Osteoblast (primary cell): ENCODE measurements at regions not wholly inside any gene's neighbourhood (a gene's known extent, or its start where the extent isn't known, plus 50 kb on each side); places are given as distances from the start of the nearest gene placed in this dataset.

Experiments used
- DNase-seq: peaks from one replicate; pipeline ENCODE4 v3.0.0; 2011; ENCODE audit warnings: low spot score, mixed read lengths; ENCODE audit not compliant: insufficient read length; ENCODE audit errors: missing footprints
- H2AFZ ChIP-seq: 2 replicates; pipeline ENCODE4 v1.6.0; 2011; ENCODE audit warnings: mild to moderate bottlenecking, low read length
- H3K27ac ChIP-seq: 2 replicates; pipeline ENCODE4 v1.5.1; 2011; ENCODE audit warnings: mild to moderate bottlenecking, low read depth, low read length, moderate library complexity
- H3K27me3 ChIP-seq: 2 replicates; pipeline ENCODE4 v1.6.0; 2012; ENCODE audit warnings: mild to moderate bottlenecking, control low read depth, inconsistent platforms, low read length, moderate library complexity; ENCODE audit not compliant: insufficient read depth
- H3K36me3 ChIP-seq: 2 replicates; pipeline ENCODE4 v1.5.1; 2011; ENCODE audit warnings: mild to moderate bottlenecking, low read length, control low read depth, moderate library complexity; ENCODE audit not compliant: insufficient read depth
- H3K4me1 ChIP-seq: 2 replicates; pipeline ENCODE4 v1.5.1; 2011; ENCODE audit warnings: mild to moderate bottlenecking, low read length, control low read depth, moderate library complexity; ENCODE audit not compliant: insufficient read depth
- H3K4me2 ChIP-seq: 2 replicates; pipeline ENCODE4 v1.6.0; 2011; ENCODE audit warnings: mild to moderate bottlenecking, low read length; ENCODE audit not compliant: insufficient read depth
- H3K4me3 ChIP-seq: fragments of 200-600 bp; sonication (generic); 3 replicates; pipeline ENCODE4 v1.5.1; 2012; ENCODE audit warnings: mild to moderate bottlenecking, low read length, inconsistent platforms; ENCODE audit not compliant: insufficient read depth
- H3K79me2 ChIP-seq: 2 replicates; pipeline ENCODE4 v1.6.0; 2012; ENCODE audit warnings: mild to moderate bottlenecking, low read length, control low read depth, inconsistent platforms; ENCODE audit not compliant: insufficient read depth
- H3K9me3 ChIP-seq: 2 replicates; pipeline ENCODE4 v1.5.1; 2011; ENCODE audit warnings: low read depth, low read length, control low read depth
- H4K20me1 ChIP-seq: 2 replicates; pipeline ENCODE4 v1.6.0; 2012; ENCODE audit warnings: mild to moderate bottlenecking, low read length, control low read depth; ENCODE audit not compliant: insufficient read depth
- CTCF ChIP-seq: IDR thresholded peaks from 2 replicates; pipeline ENCODE4 v1.5.1; 2011; ENCODE audit warnings: mild to moderate bottlenecking, low read depth, low read length, moderate library complexity; ENCODE audit errors: extremely low read depth

DNA sequence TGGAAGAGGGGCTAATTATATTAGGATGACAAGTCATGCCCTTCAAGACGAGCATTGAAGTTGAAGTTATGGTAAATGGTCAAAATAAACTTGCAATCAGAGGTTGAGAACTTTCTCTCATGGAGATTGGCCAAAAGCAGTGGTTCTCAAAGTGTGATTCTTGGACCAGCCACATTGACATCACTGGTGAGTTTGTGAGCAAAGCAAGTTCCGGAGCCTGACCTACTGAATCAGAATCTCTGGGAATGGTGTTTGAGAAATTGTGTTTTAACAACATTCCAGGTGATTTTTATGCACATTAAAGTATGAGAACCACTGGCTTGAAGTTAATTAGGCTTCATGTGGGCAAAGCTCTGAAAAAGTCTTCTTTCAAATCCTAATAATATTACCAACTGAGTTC is 403.5 kb downstream of the ZSWIM6 start:
- H3K9me3 ChIP-seq: no peaks in the 10 kb centered on the region
- H3K79me2 ChIP-seq: no peaks in the 10 kb centered on the region
- TF ChIP-seq CTCF: no peak
- peak overlapping the region; percentile 37 for H2AFZ ChIP-seq
- H3K27ac ChIP-seq: no peak overlapping the region
- peaks cover 6% of the 10 kb centered on the region for H3K27me3 ChIP-seq
- H3K36me3 ChIP-seq: no peaks in the 10 kb centered on the region
- H3K4me3 ChIP-seq: no peak overlapping the region
- H4K20me1 ChIP-seq: no peaks in the 10 kb centered on the region
- no peak for DNase-seq
- no peak overlapping the region for H3K4me2 ChIP-seq
- H3K4me1 ChIP-seq: no peaks in the 10 kb centered on the region

GRCh38 chr5:61735995-61736394 is 403.9 kb downstream of the ZSWIM6 start:
- no peak overlapping the region for H3K27ac ChIP-seq
- H2AFZ ChIP-seq: no peak overlapping the region
- H3K36me3 ChIP-seq: no peaks in the 10 kb centered on the region
- no peaks in the 10 kb centered on the region for H3K4me1 ChIP-seq
- peaks cover 3% of the 10 kb centered on the region for H3K27me3 ChIP-seq
- DNase-seq: no peak
- no peaks in the 10 kb centered on the region for H4K20me1 ChIP-seq
- H3K4me3 ChIP-seq: no peak overlapping the region
- H3K79me2 ChIP-seq: no peaks in the 10 kb centered on the region
- H3K4me2 ChIP-seq: no peak overlapping the region
- no peak for TF ChIP-seq CTCF
- H3K9me3 ChIP-seq: no peaks in the 10 kb centered on the region

GRCh38 chr5:61737301-61737963 is 405.4 kb downstream of the ZSWIM6 start:
- no peak for TF ChIP-seq CTCF
- Histone ChIP-seq H2AFZ (no peak overlapping the region), H3K27me3 (no peaks in the 10 kb centered on the region), H3K27ac (no peak overlapping the region), H3K4me2 (no peak overlapping the region), H3K4me3 (no peak overlapping the region), H3K36me3 (no peaks in the 10 kb centered on the region), H3K4me1 (no peaks in the 10 kb centered on the region), H4K20me1 (no peaks in the 10 kb centered on the region), H3K79me2 (no peaks in the 10 kb centered on the region), H3K9me3 (no peaks in the 10 kb centered on the region)
- DNase-seq: no peak

DNA sequence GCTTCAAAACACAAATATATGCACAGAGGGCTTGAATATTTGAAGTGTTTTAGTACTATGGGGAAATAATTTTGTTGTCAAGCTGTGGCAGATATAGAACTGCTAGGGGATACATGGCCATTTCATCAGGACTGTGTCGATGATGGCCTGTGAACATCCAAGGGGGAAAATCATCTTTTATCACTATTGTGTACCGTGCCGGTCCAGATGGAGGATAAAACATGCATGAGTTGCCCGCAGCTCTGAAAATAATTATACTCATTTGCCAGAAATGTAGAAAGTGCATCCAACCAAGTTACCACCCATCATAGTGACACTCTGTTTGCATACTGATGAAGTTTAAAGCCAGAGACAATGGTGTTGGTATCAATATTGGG is 405.9 kb downstream of the ZSWIM6 start:
- Histone ChIP-seq H3K79me2 (no peaks in the 10 kb centered on the region), H4K20me1 (no peaks in the 10 kb centered on the region), H3K27me3 (no peaks in the 10 kb centered on the region), H3K4me3 (no peak overlapping the region), H3K4me1 (no peaks in the 10 kb centered on the region), H2AFZ (no peak overlapping the region), H3K36me3 (no peaks in the 10 kb centered on the region), H3K4me2 (no peak overlapping the region), H3K27ac (no peak overlapping the region), H3K9me3 (no peaks in the 10 kb centered on the region)
- TF ChIP-seq CTCF: no peak
- no peak for DNase-seq
